GM18520 (cell line): ENCODE measurements at regions not wholly inside any gene's neighbourhood (a gene's known extent, or its start where the extent isn't known, plus 50 kb on each side); places are given as distances from the start of the nearest gene placed in this dataset.

Source experiments
- ATAC-seq: cut with Tn5 transposase; IDR thresholded peaks from one replicate; pipeline ENCODE4 v1.9.1; 2021; ENCODE audit not compliant: unreplicated experiment

- no peak for ATAC-seq
Observed at GRCh38 chr3:40848421-40848820, 323.7 kb downstream of the ZNF621 start.

DNA sequence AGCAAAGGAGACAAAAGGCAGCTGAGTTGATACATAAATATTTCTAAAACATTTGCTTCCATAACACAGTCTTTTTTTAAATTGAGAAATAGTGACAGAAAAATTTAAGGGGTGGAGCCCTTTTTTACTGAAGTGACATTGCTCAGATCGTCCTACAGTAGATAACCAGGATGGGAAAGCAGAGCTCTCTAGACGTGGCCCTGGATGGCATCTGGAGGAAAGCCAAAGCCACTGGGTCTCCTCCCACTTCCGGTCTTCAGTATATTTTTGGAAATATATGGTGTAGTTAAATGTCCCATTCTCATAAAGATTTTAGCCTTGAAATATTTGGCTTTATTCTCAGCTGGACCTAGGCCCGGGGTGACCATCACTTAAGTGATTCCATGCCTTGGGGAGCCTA is 326.1 kb downstream of the ZNF621 start:
- no peak for ATAC-seq

DNA sequence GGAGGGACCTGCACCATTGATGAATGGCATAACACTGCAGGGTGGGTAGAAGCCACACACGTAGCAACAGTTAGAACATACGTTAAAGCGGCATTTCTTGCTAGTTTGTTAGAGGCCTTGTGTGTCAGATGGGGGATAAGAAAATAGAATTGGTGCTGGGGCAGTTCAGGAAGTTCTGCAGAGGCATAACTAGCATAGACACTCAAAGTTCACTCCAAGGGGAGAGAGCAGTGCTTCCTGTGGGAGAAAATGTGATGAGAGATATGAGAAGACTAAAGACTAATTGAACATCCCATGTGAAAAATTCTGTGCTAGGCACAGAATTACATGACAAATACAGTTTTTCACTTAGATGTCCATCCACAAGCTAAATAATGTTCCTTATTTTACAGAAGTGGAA is 327.1 kb downstream of the ZNF621 start:
- ATAC-seq: no peak

DNA sequence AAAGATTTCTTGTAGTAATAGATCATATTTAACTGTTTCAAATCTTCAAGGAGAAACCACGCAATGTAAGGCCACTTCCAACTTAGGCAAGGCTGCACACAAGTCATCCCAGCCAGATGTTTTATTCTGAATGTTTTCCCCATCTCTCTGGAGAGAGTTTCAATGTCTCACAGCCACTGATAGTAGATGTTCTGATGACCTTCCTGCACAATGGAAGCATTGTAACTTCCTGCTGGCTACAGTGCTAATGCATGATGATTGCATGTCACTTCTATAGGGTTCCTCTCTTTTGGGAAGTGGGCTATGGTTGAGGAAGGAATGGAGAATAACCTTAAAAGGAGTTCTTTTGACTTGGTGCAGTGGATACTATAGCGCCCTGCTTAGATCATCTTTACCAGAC is 328.0 kb downstream of the ZNF621 start:
- no peak for ATAC-seq

DNA sequence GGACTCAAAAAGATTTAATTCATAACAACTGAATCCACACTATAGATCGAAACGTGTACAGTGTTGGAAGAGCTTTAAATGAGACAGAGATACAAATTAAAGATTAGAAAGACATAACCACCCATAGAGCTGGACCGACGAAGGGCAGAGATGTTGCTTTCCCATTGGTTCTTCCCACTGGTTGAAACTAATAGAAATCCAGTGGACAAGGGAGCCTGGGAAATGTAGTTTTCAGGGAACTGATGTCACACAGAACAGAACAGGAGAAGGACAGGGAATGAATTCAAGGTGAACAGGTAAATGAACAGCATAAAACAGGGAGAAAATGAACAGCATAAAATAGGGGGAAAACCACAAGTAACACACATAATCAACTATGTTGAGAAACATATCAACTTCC is 328.7 kb downstream of the ZNF621 start:
- ATAC-seq: no peak

- ATAC-seq: no peak
Observed at GRCh38 chr3:40855871-40856270, 331.1 kb downstream of the ZNF621 start.

GRCh38 chr3:40858364-40859115 is 333.8 kb downstream of the ZNF621 start:
- no peak for ATAC-seq

DNA sequence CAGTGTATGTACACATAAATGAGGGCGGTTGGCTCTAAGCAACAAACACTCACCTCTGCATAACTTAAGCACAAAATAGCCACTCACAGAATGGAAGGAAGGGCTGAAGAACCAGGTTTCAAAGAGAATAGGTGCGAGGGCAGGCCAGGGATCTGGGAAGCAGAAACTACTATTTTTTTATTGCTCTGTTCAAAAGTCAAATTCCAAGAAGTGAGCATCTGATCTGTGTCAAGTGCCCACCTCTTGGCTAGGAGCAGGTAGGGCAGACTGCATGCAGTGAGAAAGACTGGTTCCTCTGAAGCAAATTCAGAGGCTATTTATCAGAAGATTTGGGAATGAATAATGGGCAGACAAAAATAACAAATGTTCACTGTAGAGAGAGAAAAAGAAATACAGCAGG is 336.4 kb upstream of the CTNNB1 start:
- no peak for ATAC-seq

DNA sequence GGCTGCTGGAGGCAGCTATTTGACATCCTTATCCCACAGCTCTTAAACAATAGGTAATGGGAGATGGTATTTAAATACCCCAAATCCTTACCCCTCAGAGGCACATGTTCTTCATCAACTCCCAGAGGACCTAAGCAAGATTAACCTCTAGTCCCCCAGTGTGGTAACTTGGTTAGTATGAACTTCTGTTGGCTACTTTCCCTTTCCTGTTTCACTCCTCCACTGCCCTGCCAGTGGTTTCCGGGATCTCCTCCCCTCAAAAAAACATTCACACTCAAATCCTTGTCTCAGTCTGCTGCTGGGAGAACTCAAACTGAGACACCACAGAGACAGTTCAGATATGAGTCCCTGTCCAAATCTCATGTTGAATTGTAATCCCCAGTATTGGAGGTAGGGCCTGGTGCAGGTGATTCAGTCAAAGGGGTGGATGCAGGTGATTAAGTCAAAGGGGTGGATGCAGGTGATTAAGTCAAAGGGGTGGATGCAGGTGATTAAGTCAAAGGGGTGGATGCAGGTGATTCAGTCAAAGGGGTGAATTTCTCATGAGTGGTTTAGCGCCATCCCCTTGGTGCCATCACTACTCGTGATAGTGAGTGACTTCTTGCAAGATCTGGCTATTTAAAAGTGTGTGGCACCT is 335.0 kb upstream of the CTNNB1 start:
- no peak for ATAC-seq

DNA sequence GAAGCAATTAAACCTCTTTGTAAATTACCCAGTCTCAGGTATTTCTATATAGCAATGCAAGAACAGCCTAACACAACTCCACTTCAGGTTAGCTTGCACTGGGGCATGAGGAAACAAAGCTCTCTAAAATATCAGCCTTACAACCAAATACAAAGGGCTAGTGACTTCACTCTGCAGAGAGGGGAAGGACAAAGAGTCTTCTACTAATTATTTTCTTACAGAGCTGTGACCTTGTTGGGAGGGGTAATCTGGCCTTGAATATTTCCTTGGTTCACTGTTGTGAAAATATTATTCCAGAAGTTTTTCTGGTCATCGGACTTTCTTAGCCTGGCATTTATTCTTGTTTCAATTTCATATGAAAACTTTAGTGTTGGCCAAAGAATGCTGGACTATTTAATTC is 334.4 kb upstream of the CTNNB1 start:
- no peak for ATAC-seq

- no peak for ATAC-seq
Observed at GRCh38 chr3:40867797-40868196, 331.5 kb upstream of the CTNNB1 start.

- no peak for ATAC-seq
Observed at GRCh38 chr3:40869013-40869412, 330.3 kb upstream of the CTNNB1 start.

- ATAC-seq: no peak
Observed at GRCh38 chr3:40869939-40870338, 329.4 kb upstream of the CTNNB1 start.

- no peak for ATAC-seq
Observed at GRCh38 chr3:40871394-40871793, 327.9 kb upstream of the CTNNB1 start.

DNA sequence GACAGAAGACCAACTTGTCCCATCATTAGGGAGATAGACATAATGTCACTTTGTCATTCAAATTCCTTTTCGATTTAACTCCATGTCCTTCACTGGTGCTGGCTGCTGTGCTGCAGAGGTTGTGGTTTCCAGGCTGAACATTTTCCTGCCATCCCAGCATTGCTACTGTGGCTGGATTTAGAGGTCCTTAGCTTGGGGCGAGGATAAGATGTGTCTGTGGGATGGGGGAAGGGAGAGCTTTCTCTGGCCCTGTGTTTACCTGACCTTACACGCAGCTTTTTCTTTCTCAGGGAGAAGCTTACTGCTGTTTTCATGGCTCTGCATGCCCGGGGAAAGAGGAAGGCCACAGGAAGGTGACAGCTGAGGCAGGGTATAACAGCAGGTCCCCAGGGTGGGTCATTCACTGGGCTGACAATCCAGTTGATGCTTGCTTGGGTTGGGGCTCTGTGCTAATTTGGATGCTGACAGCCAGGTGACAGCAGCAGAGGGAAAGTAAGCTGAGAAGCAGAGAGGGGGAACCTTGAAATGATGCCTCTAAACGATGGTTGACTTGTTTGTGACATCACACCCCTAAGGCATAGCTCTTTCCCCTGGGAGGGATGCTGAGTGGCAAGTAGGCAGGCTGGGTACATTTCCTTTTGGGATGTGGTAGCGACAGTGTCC is 326.9 kb upstream of the CTNNB1 start:
- no peak for ATAC-seq

- no peak for ATAC-seq
Observed at GRCh38 chr3:40873476-40873875, 325.8 kb upstream of the CTNNB1 start.

DNA sequence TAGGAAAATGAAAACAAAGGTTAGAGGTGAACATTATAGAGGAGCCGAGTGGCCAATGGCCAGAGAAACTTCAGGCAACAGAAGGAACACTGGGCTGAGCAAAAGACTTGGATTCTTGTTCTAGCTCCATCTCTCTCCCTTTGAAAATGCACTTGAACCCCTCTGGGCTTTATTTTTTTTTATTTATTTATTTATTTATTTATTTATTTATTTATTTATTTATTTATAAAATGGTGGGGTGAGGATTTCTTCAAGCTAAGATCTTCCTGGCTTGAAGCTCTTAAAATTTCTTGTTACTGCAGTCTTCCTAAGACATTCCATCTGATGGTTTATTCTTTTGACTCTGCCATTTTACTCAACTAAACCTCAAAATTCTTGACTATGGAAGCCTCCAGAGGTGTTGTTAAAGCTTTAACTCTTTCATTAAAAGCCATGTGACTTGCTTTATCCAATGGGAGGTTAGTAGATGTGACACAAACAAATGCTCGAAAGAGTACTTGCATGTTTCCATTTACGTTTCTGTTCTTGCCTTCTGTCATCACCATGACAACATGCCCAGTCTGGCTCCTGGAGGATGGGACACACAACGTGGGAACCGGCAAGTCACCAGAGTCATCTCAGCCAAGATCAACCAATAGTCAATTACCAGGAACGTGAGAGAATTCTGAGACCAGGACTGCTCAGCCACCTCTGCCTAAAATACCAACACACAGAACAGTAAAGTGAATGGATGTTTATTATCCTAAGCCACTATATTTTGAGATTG is 325.2 kb upstream of the CTNNB1 start:
- ATAC-seq: no peak

- no peak for ATAC-seq
Observed at GRCh38 chr3:40875581-40875980, 323.7 kb upstream of the CTNNB1 start.

GRCh38 chr3:40876009-40876408 is 323.3 kb upstream of the CTNNB1 start:
- ATAC-seq: no peak

DNA sequence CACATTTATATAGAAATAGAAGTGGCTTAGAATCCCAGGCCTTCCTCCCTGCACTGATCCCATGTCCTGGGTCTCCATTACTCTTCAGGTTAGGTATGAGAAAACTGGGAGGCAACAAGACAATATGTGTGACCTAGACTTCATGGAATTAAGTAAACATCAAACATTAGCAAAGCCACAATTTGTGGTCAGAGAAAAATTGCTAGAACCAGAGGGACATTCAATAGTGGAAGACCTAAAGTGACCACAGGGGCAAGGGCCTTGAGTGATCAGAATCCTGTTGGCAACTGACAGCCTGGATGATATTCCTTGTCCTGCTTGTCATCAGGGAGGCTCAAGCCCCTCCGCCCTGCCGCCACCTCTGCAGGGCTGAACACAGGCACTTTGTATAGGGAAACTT is 322.8 kb upstream of the CTNNB1 start:
- no peak for ATAC-seq

DNA sequence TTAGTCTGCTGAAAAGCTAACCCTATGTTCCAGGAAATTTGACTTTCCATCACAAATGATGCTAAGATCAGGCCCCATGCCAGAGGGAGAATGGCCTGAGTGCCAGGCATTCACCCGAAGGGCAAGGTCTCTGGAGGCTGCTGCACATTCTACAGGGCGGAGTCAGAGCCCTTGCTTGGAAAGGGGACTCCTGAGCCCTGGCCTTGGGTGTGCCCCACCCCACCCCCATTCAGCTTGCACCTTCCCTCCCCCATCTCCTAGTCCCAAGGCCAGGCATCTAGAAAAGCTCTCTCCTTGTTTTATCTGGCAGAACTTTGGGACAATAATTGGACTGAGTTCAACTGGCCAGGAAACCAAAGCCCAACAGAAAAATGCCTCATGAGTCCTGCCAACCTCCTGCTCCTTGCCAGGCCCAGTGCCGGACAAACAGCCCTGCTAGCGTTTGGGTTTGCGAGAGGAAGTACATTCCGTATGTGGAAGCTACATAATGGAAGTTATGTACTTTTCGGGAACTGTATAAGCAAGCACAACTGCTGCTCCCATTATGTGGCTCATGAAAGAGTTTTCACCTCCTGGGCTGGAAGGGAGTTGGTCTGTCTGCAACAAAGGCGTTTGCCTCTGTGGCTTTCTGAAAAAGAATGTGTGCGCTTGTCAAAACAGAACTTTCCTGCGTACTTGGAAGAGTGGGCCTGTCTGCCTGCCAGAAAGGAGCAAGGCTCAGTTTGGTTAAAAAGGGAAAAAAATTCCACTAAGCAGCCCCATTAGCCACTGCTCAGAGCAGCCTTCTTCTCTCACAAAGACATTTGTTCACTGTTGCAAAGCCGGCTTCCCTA is 321.5 kb upstream of the CTNNB1 start:
- no peak for ATAC-seq
